ENCODE measurements at regions not wholly inside any gene's neighbourhood (a gene's known extent, or its start where the extent isn't known, plus 50 kb on each side); places are given as distances from the start of the nearest gene placed in this dataset.

GRCh38 chr1:172761581-172762486, 102.9 kb downstream of the FASLG start:
- H3K4me2 ChIP-seq (ENCODE audit: control insufficient read depth, extremely low read depth, insufficient read depth, low read depth, low read length): no peak overlapping the region
- no peaks in the 10 kb centered on the region for H4K20me1 ChIP-seq (ENCODE audit: control insufficient read depth, extremely low read depth, insufficient read depth, low read length)
- no peak for DNase-seq (ENCODE audit: low read depth, low spot score)
- H3K27ac ChIP-seq (ENCODE audit: control insufficient read depth, insufficient read depth, low read length): no peak overlapping the region
- peaks cover 10% of the 10 kb centered on the region for H3K4me1 ChIP-seq (ENCODE audit: control insufficient read depth, extremely low read depth, insufficient read depth, low read length)
- H3K9ac ChIP-seq (ENCODE audit: control insufficient read depth, extremely low read depth, insufficient read depth, low read length): no peak overlapping the region
- dilution Hi-C loops (cut with MboI; ENCODE audit: extremely low pct_ligation_motif_present, low sequenced_read_pairs): no loop called here
- no peak for TF ChIP-seq CTCF (optimal IDR thresholded peaks at IDR 0.05 in 1 of 3, IDR thresholded peaks at IDR 0.05 in 1 of 3, conservative IDR thresholded peaks at IDR 0.05 in 1 of 3; ENCODE audit: extremely low read depth in 1 of 3, insufficient read depth in 2 of 3, low read length in 3 of 3)
- no peak for TF ChIP-seq EZH2 (IDR thresholded peaks at IDR 0.05; ENCODE audit: low read length)
- H3K9me3 ChIP-seq (ENCODE audit: control insufficient read depth, low read depth, low read length): no peaks in the 10 kb centered on the region
- H3K27me3 ChIP-seq (ENCODE audit: control insufficient read depth, extremely low read depth, insufficient read depth, low read length): no peaks in the 10 kb centered on the region
- FAIRE-seq: no peak
- no peaks in the 10 kb centered on the region for H3K79me2 ChIP-seq (ENCODE audit: control insufficient read depth, insufficient read depth, low read length)
- no peak overlapping the region for H3K4me3 ChIP-seq (ENCODE audit: control insufficient read depth in 2 of 3, extremely low read depth in 1 of 3, insufficient read depth in 2 of 3, low read depth in 1 of 3, low read length in 3 of 3)
- H3K36me3 ChIP-seq (ENCODE audit: control insufficient read depth in 2 of 2, extremely low read depth in 1 of 2, insufficient read depth in 2 of 2, low read length in 2 of 2): no peaks in the 10 kb centered on the region
- no peaks in the 10 kb centered on the region for H3K9me1 ChIP-seq (ENCODE audit: control insufficient read depth, extremely low read depth, insufficient read depth, low read length)
- H2AFZ ChIP-seq (ENCODE audit: control insufficient read depth, low read length): no peak overlapping the region

- Histone ChIP-seq H2AFZ (ENCODE audit: control insufficient read depth, low read length) (no peak overlapping the region), H3K4me2 (ENCODE audit: control insufficient read depth, extremely low read depth, insufficient read depth, low read depth, low read length) (no peak overlapping the region), H4K20me1 (ENCODE audit: control insufficient read depth, extremely low read depth, insufficient read depth, low read length) (no peaks in the 10 kb centered on the region), H3K9me1 (ENCODE audit: control insufficient read depth, extremely low read depth, insufficient read depth, low read length) (no peaks in the 10 kb centered on the region), H3K27me3 (ENCODE audit: control insufficient read depth, extremely low read depth, insufficient read depth, low read length) (no peaks in the 10 kb centered on the region), H3K4me3 (ENCODE audit: control insufficient read depth in 2 of 3, extremely low read depth in 1 of 3, insufficient read depth in 2 of 3, low read depth in 1 of 3, low read length in 3 of 3) (no peak overlapping the region), H3K9ac (ENCODE audit: control insufficient read depth, extremely low read depth, insufficient read depth, low read length) (no peak overlapping the region), H3K9me3 (ENCODE audit: control insufficient read depth, low read depth, low read length) (no peaks in the 10 kb centered on the region), H3K27ac (ENCODE audit: control insufficient read depth, insufficient read depth, low read length) (no peak overlapping the region), H3K36me3 (ENCODE audit: control insufficient read depth in 2 of 2, extremely low read depth in 1 of 2, insufficient read depth in 2 of 2, low read length in 2 of 2) (no peaks in the 10 kb centered on the region), H3K79me2 (ENCODE audit: control insufficient read depth, insufficient read depth, low read length) (no peaks in the 10 kb centered on the region), H3K4me1 (ENCODE audit: control insufficient read depth, extremely low read depth, insufficient read depth, low read length) (peaks cover 10% of the 10 kb centered on the region)
- DNase-seq (ENCODE audit: low read depth, low spot score): no peak
- dilution Hi-C loops (cut with MboI; ENCODE audit: extremely low pct_ligation_motif_present, low sequenced_read_pairs): no loop called here
- no peak for FAIRE-seq
- TF ChIP-seq CTCF (optimal IDR thresholded peaks at IDR 0.05 in 1 of 3, IDR thresholded peaks at IDR 0.05 in 1 of 3, conservative IDR thresholded peaks at IDR 0.05 in 1 of 3; ENCODE audit: extremely low read depth in 1 of 3, insufficient read depth in 2 of 3, low read length in 3 of 3) (no peak), EZH2 (IDR thresholded peaks at IDR 0.05; ENCODE audit: low read length) (no peak)
Measured at GRCh38 chr1:172763057-172763456, 104.2 kb downstream of the FASLG start.
